ENCODE measurements at regions not wholly inside any gene's neighbourhood (a gene's known extent, or its start where the extent isn't known, plus 50 kb on each side); places are given as distances from the start of the nearest gene placed in this dataset.
A peak's percentile ranks its signal among the peaks of the same experiment; 100 is the strongest.

DNA sequence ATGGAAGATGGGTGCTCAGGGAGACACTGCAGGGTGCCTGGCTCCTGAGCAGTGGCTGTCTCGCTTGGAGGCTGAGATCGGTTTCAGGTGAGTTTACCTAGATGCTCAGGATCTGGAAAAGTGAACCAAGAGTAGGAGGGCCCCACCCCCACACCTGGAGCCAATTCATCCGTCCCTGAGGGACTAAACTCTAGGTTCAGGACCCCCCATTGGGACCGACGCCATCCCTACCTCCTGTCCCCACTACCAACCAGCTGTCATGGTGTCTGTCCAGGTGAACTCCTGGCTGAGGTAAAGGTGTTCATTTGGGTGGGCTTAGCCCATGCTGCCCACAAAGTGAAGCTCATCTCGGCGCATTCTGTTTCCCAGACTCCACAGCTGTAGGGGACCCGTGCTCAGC lies 174.6 kb upstream of the PLPP4 start:
- no peak for DNase-seq (ENCODE audit: low read depth in 2 of 2)

DNA sequence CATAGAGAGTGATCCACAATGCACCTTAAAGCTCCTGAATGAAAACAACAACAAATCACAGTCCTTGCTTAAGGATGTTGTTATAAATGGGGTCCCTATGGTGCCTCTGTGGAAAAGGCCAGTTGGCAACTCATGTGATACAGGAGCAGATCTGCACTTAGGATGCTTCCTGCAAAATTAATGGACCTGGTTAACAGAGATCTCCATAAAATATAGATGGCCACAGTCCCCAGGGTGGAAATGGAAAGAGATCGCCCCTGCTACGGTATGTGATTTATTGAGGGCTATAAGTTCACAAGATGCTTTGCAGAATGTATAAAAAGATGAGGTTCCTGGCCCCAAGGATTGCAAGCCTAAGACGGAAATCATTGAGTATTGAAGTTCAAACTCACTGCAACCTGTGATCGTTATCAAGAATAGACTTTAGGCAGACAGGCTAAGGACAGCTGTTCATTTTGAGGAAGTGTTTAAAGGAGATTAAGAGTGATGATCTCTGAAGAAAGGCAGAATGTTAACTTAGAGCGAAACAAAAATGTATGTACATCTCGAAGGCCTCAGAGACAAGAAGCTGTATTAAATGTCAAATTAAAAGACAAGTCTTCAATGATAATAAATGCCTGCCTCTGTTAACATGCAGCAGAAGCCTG lies 174.1 kb upstream of the PLPP4 start:
- DNase-seq (ENCODE audit: low read depth in 2 of 2) = no peak

DNA sequence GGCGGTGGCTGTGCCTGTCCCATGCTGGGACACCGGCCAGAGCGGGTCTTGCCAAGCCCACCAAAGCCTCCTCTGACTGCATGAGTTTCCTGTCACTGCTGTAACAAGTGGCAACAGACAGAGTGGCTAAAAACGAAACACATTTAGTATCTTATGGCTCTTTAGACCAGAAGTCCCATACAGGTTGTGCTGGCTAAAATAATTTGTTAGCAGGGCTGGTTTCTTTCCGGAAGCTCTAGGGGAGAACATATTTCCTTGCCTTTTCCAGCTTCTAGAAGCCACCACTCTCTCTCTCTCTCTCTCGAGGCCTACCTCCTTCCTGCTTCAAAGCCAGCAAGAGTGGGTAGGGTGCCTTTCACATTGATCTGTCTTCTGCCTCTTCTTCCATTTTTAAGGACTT lies 171.6 kb upstream of the PLPP4 start:
- no peak for DNase-seq (ENCODE audit: low read depth in 2 of 2)

DNA sequence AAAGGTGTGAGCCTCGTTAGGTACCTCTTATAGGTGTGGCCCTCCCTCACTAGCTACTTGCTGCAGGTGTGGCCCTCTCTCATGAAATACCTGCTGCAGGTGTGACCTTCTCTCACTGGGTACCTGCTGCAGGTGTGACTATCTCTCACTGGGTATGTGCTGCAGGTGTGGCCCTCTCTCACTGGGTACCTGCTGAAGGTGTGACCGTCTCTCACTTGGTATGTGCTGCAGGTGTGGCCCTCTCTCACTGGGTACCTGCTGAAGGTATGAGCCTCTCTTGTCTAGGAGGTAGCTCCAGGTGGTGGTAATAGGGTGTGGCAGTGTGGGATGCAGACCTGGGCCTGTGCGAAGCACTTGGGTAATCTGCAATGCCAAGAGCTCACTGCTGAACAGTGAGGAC lies 170.7 kb upstream of the PLPP4 start:
- no peak for DNase-seq (ENCODE audit: low read depth in 2 of 2)

DNA sequence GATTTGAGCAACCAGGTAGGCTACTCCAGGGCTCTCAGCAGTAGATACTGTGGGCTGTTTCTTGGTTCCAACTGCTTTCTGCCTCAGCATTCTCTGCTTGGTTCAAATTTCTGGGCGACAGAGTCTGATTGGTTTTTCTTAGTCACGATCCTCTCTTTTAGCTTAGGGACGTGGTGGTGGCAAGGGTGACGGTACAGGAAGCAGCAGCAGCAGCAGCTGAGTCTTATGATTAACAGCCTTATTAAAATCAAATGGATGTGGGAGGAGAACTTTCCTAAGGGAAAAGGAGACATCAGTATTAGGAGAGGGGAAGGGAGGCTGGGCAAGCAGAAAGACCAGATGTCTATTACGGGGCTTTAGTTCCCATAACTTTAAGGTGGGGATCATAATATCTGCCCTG lies 156.5 kb upstream of the PLPP4 start:
- DNase-seq (ENCODE audit: low read depth in 2 of 2) = no peak

DNA sequence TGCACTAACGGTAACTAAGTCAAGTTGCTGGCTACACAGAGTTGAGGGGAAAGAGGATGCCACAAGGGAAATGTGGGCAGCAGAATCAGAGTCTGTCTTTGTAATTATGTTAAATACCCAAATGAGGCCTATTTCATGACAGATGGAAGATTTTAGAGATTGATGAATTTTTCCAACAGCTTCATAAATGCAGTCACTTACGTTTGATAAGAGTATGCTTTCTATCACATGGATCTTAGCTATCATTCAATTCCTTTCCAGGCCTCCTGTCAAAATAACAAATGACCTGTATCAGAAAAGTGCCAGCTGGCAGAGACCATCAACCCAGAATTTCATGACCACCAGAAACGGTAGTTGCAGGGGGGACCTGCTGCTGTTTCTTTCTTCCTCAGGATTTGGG lies 148.4 kb upstream of the PLPP4 start:
- DNase-seq (ENCODE audit: low read depth in 2 of 2) = no peak

DNA sequence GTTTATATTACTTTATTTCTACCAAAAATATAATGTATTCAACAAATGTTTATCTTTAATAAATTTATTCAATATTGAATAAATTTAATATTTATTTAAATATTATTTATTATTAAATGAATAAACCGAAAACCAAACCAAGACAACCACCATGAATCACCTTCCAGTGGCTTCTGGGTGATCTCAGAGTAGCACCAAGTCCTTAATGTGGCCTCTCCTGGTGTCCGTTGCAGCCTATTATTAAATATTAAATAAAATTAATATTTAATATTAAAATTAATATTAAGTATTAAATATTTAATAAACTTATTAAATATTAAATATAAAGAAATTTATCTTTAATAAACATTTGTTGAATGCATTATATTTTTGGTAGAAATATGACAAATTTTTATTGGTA lies 143.3 kb upstream of the PLPP4 start:
- no peak for DNase-seq (ENCODE audit: low read depth in 2 of 2)

DNA sequence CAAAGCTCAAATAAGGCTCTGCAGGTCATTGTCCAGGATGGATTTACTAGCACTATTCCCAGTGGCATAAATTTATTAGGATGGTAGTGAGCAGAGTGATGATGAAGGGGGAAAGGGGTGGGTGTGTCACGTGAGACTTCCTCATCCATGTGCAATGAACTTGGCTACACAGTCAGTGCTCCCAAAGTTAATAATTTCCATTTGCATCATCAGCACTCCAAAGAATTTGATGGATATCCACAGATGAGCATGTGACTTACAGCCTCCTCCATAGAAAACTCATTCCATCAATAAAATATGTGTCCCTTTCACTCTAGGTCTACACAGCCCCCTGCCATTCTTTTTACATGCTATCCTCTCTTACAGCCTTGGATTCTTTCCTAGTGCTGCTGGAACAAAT lies 142.6 kb upstream of the PLPP4 start:
- DNase-seq (ENCODE audit: low read depth in 2 of 2) = no peak

DNA sequence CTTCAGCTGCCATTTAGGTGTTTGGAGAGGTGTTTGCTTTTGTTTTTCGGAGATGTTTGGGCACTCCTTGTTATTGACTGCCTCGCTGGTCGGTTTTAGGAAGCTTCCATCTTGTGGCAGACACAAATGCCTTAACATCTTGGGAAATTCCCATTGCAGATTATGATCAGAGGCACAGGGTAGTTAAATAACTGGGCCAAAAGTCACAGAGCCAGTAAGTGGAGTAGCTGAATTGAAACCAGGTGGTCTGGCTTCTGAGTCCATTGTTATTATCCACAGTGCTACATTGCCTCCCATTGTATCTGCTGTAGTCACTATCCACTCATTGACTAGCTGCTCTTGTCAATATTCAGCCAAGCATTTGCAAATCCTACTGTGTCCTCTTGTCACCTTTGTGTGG lies 138.2 kb upstream of the PLPP4 start:
- DNase-seq (ENCODE audit: low read depth in 2 of 2) = no peak

DNA sequence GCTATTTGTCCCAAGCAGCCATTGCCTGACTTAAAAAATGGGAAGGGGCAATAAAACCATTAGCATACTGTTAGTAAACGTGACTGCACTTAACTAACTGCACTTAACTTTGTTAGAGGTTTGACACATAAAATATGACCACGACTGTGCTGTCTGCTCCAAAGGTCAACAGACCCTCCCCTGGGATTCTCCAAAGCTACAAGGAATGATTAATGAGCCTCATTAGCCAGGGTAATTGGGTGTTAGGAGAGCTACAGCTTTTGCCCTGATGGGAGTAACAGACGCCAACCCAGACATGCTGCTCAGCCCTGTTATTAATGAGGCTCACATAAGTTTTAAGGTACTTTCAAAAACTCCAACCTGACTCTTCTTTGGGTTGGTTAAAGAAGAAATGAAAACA lies 129.4 kb upstream of the PLPP4 start:
- no peak for DNase-seq (ENCODE audit: low read depth in 2 of 2)

DNA sequence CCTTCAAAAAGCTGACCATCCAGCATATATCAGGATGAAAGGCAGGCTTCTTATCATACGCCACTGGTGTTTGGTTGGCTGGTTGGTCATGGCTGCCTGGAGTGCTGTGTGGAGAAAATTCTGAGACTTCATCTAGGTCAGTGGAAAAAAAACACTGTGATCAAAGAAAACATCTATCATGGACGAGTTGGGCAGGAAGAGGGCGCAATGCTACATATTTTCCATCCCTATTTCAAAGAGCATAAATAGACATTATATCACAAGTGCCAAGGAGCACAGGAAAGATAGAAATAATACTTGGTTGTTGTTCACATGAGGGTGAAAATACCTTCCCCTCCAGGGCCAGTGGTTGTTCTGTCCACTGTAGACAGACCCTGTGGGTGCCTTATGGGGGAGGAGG lies 128.4 kb upstream of the PLPP4 start:
- no peak for DNase-seq (ENCODE audit: low read depth in 2 of 2)

DNA sequence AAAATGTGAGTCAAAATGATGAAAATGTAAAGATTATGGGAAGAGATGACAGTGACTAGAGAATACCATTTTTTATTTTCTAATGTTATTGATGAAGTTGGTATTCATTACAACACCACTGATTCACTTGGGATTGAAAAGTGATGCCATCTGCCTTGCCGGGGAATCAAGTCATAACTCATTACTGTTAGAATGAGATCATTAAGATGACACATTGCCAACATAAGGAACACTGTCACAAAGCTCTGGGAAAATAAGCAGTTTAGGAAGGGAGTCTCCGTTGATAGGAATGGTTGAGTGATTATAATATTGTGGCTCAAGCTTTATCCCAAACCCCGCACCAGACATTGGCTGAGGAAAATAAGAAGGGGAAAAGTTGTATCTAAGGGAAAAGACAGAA lies 121.5 kb upstream of the PLPP4 start:
- DNase-seq (ENCODE audit: low read depth in 2 of 2) = no peak

DNA sequence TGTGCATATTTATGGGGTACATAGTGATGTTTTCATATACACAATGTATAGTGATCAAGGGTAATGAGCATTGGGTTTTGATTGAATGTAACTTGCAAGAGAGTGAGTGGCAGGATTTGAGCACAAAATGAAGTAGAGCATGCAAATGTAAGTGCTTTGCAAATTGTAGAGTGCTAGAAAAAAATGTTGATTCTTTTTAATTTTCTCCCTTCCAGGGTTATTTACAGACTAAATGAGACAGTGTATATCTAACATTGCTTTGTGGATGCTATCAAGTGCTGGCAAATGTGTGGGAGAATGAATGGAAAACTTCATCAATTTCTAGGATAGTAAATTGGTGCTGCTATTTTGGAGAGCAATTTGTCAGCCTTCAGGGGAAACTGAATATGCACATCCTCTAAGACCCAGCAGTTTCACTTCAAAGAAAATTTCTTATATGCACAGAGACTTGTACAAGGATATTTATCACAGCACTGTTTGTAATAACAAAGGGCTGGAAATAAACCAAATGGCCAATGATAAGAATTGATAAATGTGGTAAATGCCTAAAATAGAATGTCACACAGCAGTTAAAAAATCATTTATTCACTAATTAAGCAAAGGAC lies 120.6 kb upstream of the PLPP4 start:
- DNase-seq (ENCODE audit: low read depth in 2 of 2) = no peak

DNA sequence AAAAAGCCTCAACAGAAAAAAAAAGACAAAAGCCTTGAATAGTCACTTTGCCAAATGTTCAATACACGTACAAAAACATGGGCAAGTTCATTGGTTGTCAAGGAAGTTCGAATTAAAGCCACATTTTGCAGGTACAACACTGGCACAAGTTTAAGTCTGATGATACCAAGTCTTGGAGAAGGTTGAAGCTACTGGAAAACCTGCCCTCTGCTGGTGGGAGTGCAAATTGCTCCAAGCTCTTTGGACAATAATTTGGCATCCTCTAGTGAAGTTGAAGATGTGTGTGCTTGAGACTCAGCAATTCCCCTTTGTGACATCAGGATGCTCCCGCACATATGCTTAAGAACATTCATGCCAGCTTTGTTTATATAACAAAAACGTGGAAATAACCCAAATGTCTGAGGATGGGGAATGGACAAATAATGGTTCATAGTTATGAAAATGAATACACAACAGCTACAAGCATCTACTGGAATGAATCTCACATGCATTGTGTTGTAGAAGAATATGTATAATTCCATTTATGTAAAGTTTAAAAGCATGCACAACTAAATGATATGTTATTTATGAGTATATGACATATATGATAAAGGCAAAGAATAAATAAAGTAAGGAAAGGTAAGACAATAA lies 120.0 kb upstream of the PLPP4 start:
- DNase-seq (ENCODE audit: low read depth in 2 of 2) = peak; percentile 16 to 46

DNA sequence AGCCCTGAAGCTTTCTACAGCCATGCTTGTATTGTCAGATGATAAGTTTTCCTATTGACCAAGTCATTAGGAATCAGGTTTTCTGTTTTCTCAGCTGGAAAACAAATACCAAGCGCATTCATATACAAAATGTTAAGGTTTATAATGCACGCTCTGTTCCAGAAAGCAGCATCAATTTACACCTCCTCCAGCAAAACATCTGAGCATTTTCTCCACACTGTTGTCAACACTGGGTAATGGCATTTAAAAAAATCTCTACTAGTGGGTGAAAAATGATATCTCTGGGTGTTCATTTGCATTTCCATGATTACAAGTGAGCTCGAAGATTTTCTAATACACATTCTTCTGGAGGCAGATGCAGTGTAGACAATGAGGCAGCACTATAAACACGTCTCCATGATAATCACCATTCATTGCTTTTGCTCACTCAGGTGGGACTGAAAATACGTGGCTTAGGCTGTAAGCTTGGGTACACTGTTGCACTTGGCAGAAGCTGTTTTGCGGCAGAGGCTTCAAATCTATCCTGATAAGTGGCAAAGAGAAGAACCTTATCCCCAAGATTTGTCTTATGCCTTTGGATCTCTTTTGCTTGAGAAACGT lies 114.8 kb upstream of the PLPP4 start:
- DNase-seq (ENCODE audit: low read depth in 2 of 2) = no peak

DNA sequence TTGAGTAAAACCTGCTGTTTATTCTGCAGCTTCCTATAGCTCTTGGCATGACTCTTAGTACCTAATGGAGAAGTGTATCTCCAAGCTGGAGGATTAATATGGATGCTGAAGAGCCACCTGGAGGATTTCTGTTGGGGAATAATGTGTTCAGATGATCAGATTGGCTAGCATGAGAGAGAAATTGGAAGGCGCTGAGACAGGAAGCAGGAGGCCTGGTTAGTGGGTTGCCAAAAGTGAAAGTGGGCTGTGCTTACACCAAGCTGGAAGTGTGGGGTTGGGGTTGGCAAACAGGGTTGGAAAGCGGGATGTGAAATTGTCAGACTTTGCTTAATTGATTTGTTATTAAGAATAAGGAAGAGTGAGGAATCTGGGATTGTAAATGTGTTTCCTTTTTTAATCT lies 111.8 kb upstream of the PLPP4 start:
- no peak for DNase-seq (ENCODE audit: low read depth in 2 of 2)

DNA sequence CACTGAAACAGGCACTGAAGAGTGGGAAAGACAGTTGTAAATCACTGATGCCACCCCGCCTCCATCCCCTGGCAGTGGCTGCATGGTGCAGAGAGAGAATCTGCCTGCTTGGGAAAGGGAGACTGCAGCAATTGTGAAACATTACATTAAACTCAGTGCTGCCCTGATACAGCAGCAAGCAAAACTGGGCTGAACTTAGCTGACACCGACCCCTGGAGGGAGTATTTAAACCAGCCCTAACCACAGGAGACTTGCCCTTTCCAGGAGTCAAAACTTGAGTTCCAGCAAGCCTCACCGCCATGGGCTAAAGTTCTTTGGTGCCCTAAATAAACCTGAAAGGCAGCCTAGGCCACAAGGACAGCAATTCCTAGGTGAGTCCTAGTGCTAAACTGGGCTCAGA lies 109.4 kb upstream of the PLPP4 start:
- no peak for DNase-seq (ENCODE audit: low read depth in 2 of 2)

DNA sequence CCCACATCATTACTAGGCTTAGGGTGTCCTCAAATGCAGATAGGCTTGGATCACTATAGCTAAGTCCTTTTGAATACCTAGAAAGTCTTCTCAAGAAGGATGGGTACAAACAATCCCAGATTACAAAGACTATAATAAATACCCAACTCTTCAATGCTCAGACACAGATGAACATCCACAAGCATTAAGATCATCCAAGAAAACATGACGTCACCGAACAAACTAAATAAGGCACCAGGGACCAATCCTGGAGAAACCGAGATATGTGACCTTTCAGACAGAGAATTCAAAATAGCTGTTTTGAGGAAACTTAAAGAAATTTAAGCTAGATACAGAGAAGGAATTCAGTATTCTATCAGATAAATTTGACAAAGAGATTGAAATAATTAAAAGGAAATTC lies 108.0 kb upstream of the PLPP4 start:
- no peak for DNase-seq (ENCODE audit: low read depth in 2 of 2)

DNA sequence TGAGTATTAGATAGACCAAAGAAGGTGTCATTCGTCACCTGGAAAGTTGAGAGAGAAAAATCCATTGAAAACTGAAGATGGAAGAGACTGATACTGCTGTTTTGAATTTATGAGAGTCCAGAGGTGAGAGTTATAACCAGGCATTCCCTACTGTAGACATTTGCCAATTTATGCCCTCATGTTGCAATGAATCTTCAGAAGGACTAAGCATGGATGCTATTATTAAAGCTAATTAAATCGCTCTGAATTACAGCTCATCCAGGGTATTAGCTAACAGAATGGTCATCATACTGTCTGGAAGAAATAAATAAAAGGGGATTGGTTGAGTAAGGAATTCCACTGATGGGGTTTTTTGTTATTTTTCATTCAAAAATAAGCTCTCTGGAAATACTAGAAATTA lies 101.6 kb upstream of the PLPP4 start:
- DNase-seq (ENCODE audit: low read depth in 2 of 2) = no peak

DNA sequence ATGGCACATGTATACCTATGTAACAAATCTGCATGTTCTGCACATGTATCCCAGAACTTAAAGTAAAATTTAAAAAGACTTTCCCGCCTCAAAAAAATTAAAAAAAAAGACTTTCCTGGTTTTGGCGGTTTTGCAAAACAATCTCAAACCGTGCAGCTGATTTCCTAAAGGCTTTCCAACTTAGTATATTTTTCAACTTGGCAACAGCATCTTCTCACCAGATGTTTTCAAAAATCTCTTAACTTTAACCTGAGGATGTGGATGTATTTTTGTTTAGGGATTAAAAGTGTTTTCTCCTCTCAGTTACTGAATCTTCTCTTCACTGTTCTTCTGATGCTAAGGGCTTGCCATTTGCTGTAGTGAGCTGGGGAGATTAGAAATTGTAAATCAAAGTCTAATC lies 96.5 kb upstream of the PLPP4 start:
- no peak for DNase-seq (ENCODE audit: low read depth in 2 of 2)

DNA sequence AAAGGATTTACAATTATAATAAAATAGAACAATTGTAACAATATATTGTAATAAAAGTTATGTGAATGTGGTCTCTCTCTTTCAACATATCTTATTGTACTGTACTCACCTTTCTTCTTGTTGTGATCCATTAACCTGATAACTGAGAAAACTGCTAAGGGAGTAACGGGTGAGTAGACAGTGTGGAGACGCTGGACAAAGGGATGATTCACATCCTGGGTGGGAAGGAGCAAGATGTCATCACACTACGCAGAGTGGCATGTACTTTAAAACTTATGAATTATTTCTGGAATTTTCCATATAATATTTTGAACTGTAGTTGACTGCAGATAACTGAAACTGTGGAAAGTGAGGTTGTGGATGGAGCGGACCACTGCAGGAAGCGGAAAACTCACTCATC lies 91.2 kb upstream of the PLPP4 start:
- no peak for DNase-seq (ENCODE audit: low read depth in 2 of 2)

DNA sequence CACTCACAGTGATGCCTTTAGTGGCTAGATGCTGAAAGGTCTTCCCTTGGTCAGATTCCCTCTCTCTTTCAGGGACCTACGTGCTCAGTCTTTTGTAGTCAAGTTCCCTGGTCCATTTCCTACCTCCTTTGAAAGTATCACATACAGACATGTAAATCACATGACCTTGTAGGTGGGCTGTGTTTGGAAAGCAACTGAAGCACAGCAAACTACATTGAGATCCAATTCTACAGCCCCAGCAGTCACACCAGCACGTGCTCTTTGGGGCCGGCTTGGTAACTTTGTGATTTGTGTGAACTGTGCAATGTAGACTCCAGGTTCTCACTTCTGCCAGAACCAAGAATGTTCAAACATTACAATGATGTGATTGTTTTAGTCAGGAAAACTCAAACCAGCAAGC lies 89.7 kb upstream of the PLPP4 start:
- no peak for DNase-seq (ENCODE audit: low read depth in 2 of 2)

DNA sequence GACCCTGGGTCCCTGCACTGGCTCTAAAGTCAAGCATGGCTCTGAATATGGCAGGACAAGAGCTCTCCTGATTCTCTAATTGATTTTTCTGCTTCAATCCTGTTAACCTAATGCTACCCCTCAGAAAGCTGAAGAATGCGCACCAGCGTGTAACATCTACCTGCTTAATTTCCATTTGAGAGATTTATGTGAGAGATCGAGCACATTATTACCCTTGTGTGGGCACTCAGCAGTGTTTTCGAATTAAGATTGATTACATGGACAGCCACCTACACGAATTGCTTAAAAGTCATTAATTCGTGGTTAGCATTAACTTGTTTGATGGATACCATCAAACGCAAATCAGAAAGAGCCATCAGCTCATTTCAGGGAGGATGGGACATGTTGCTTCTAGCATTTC lies 88.7 kb upstream of the PLPP4 start:
- DNase-seq (ENCODE audit: low read depth in 2 of 2) = no peak
